ENCODE measurements at regions not wholly inside any gene's neighbourhood (a gene's known extent, or its start where the extent isn't known, plus 50 kb on each side); places are given as distances from the start of the nearest gene placed in this dataset.
"Not testable (repeated sequence)": the region's sequence is repeated elsewhere in the genome, so short reads cannot be mapped to it uniquely, and the experiment has no call there.

DNA sequence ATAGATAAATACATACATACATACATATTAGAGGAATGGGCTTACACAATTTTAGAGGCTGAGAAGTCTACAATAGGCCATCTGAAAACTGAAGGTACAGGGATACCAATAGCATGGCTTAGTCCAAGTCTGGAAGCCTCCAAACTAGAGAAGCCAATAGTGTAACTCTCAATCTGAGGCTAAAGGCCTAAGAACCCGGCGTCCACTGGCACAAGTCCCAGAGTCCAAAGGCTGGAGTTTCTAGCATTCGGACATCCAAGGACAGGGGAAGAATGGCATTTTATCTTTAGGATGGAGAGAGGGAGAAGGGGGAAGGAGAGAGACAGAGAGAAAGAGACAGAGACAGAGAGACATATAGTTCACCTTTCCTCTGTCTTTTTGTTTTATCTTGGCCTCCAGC, 63.7 kb upstream of the SYT4 start:
- H3K4me3 ChIP-seq (ENCODE audit: low read depth, poor library complexity, severe bottlenecking) = no peak overlapping the region
- 89 to 93% methylated on average over 3 of the region's 3 CpGs for WGBS, 2 donors
- intact Hi-C loops (cut with DNase I; ENCODE audit: low total_unique reads) = no loop called here
- TF ChIP-seq POLR2A (IDR thresholded peaks at IDR 0.05) = no peak
- no peak for TF ChIP-seq CTCF (IDR thresholded peaks at IDR 0.05)
- no peak for DNase-seq (ENCODE audit: low spot score in 2 of 2)

DNA sequence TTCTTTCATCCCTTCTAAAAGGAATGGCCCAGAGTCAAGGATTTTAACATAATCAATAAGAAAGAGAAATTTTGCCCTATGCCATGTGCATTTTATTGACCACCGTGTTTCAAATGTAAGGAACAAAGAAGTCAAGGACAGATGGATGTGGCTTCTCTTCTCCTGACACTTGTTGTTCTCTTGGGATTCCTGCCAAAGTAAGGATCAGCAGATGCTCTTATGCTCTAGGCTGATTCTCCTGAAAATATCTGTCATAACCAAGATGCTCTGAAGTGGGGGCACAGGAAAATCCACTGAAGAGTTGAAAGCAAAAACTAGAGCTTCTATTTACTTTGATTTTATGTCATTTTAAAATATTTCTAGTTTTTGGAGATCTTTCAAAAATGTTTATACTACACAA, 72.9 kb upstream of the SYT4 start:
- no peak overlapping the region for H3K4me3 ChIP-seq (ENCODE audit: low read depth, poor library complexity, severe bottlenecking)
- 63 to 68% methylated on average over 1 of the region's 1 CpG for WGBS, 2 donors
- no peak for DNase-seq (ENCODE audit: low spot score in 2 of 2)
- intact Hi-C loops (cut with DNase I; ENCODE audit: low total_unique reads) = no loop called here
- TF ChIP-seq CTCF (IDR thresholded peaks at IDR 0.05) = no peak
- TF ChIP-seq POLR2A (IDR thresholded peaks at IDR 0.05) = no peak

DNA sequence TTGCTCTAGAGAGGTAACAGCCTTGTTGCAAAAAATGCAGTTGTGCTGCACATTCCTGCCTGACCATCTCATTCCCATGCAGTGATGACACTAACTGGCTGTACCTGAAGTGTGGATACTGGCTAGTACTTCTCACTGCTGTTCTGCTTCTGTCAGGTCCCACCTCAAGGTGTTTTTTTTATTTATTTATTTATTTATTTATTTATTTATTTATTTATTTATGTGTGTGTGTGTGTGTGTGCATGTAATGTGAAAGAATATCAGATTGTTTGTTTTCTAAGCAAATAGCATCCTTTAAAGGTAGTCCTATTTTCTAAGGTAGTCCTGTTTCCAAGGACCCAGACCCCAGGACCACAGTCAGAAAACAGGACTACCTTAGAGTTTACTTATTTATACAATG, 87.2 kb upstream of the SYT4 start:
- no peak for DNase-seq (ENCODE audit: low spot score in 2 of 2)
- intact Hi-C loops (cut with DNase I; ENCODE audit: low total_unique reads) = no loop called here
- H3K4me3 ChIP-seq (ENCODE audit: low read depth, poor library complexity, severe bottlenecking) = no peak overlapping the region
- TF ChIP-seq POLR2A (IDR thresholded peaks at IDR 0.05) (no peak), CTCF (IDR thresholded peaks at IDR 0.05) (no peak)

GRCh38 chr18:43367895-43368294, 90.6 kb upstream of the SYT4 start:
- intact Hi-C loops (cut with DNase I; ENCODE audit: low total_unique reads) = no loop called here
- DNase-seq (ENCODE audit: low spot score in 2 of 2) = no peak
- WGBS, 2 donors = 79 to 88% methylated on average over 2 of the region's 2 CpGs
- TF ChIP-seq POLR2A (IDR thresholded peaks at IDR 0.05) = no peak
- no peak for TF ChIP-seq CTCF (IDR thresholded peaks at IDR 0.05)
- no peak overlapping the region for H3K4me3 ChIP-seq (ENCODE audit: low read depth, poor library complexity, severe bottlenecking)

GRCh38 chr18:43369311-43369710, 92.0 kb upstream of the SYT4 start:
- H3K4me3 ChIP-seq (ENCODE audit: low read depth, poor library complexity, severe bottlenecking); intact Hi-C loops (cut with DNase I; ENCODE audit: low total_unique reads); DNase-seq (ENCODE audit: low spot score in 2 of 2): not testable (repeated sequence)
- WGBS, 2 donors = 86 to 90% methylated on average over 5 of the region's 5 CpGs

DNA sequence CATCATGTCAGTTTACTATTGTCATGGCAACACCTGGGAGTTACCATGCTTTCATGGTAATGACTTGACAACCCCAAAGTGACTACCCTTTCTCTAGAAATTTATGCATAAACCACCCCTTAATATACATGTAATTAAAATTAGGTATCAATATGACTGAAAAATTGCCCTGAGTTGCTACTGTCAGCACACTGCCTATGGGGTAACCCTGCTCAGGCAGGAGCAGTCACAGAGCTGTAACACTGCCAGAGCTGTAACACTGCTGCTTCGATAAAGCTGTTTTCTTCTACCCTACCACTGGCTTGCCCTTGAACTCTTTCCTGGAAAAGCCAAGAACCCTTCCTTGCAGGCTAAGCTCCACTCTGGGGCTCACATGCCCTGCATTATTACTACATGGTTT, 95.5 kb upstream of the SYT4 start:
- intact Hi-C loops (cut with DNase I; ENCODE audit: low total_unique reads) = no loop called here
- WGBS, 2 donors = 47 to 55% methylated on average over 1 of the region's 1 CpG

More for the DNA sequence above, 95.5 kb upstream of the SYT4 start:
- TF ChIP-seq POLR2A (IDR thresholded peaks at IDR 0.05) = no peak
- no peak for TF ChIP-seq CTCF (IDR thresholded peaks at IDR 0.05)
- H3K4me3 ChIP-seq (ENCODE audit: low read depth, poor library complexity, severe bottlenecking) = no peak overlapping the region
- DNase-seq (ENCODE audit: low spot score in 2 of 2) = no peak
